ENCODE measurements at regions not wholly inside any gene's neighbourhood (a gene's known extent, or its start where the extent isn't known, plus 50 kb on each side); places are given as distances from the start of the nearest gene placed in this dataset.

DNA sequence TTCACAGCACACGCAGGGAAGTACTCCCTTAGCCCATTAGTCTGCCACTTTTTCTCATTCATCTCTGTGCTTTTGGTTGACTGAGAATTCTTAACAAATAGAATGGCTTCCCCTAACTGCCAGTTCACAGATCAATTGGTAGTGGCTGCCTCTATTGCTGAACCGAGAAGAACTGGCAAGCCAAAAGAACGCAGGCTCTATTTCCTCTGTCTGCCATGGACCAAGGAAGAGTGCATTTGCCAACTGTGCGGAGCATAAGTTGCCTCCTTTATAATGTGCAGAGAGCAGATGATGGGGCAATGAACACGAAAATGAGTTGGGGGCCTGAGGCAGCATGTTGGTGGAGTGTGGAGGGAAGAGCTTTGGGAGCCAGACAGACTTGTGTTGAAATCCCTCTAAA lies 483.1 kb upstream of the CAMK1G start:
- TF ChIP-seq, protein P1, sequence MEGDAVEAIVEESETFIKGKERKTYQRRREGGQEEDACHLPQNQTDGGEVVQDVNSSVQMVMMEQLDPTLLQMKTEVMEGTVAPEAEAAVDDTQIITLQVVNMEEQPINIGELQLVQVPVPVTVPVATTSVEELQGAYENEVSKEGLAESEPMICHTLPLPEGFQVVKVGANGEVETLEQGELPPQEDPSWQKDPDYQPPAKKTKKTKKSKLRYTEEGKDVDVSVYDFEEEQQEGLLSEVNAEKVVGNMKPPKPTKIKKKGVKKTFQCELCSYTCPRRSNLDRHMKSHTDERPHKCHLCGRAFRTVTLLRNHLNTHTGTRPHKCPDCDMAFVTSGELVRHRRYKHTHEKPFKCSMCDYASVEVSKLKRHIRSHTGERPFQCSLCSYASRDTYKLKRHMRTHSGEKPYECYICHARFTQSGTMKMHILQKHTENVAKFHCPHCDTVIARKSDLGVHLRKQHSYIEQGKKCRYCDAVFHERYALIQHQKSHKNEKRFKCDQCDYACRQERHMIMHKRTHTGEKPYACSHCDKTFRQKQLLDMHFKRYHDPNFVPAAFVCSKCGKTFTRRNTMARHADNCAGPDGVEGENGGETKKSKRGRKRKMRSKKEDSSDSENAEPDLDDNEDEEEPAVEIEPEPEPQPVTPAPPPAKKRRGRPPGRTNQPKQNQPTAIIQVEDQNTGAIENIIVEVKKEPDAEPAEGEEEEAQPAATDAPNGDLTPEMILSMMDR (IDR thresholded peaks at IDR 0.05; ENCODE audit: low read length): no peak
- no peak for TF ChIP-seq EZH2 (optimal IDR thresholded peaks at IDR 0.05; ENCODE audit: low read depth, low read length)

All from MM.1S (cell line).